ENCODE measurements at regions not wholly inside any gene's neighbourhood (a gene's known extent, or its start where the extent isn't known, plus 50 kb on each side); places are given as distances from the start of the nearest gene placed in this dataset.

GRCh38 chr4:171142045-171142444 lies 671.2 kb upstream of the GALNTL6 start:
- DNase-seq (ENCODE audit: low read depth) (no peak), FAIRE-seq (no peak)
- H3K27ac ChIP-seq (ENCODE audit: low read depth, low read length), result no peak overlapping the region
- Mint-ChIP-seq H3K9me3 (ENCODE audit: unreplicated experiment) (no peaks in the 10 kb centered on the region), H3K36me3 (ENCODE audit: low read depth, unreplicated experiment) (no peaks in the 10 kb centered on the region), H3K27ac (ENCODE audit: unreplicated experiment) (no peak overlapping the region), H3K4me1 (ENCODE audit: low read depth, unreplicated experiment) (no peaks in the 10 kb centered on the region), H3K4me3 (ENCODE audit: unreplicated experiment) (no peak overlapping the region), H3K27me3 (ENCODE audit: low read depth, unreplicated experiment) (no peaks in the 10 kb centered on the region)
- no peaks in the 10 kb centered on the region for H4K20me1 ChIP-seq (ENCODE audit: insufficient read depth, low read length)
- H3K27me3 ChIP-seq (ENCODE audit: insufficient read depth, low read length), result no peaks in the 10 kb centered on the region
- no peaks in the 10 kb centered on the region for H3K4me1 ChIP-seq (ENCODE audit: insufficient read depth, low read length)
- no peak for TF ChIP-seq EZH2 (IDR thresholded peaks at IDR 0.05; ENCODE audit: insufficient read depth, low read length)
- TF ChIP-seq CTCF (IDR thresholded peaks at IDR 0.05; ENCODE audit: insufficient read depth, low read depth, low read length), result no peak
- H3K4me2 ChIP-seq (ENCODE audit: low read length), result no peak overlapping the region
- H3K79me2 ChIP-seq (ENCODE audit: insufficient read depth, low read length), result no peaks in the 10 kb centered on the region
- H3K9me3 ChIP-seq (ENCODE audit: insufficient read depth, low read depth, low read length), result no peaks in the 10 kb centered on the region
- H3K9ac ChIP-seq (ENCODE audit: low read length), result no peak overlapping the region
- H2AFZ ChIP-seq (ENCODE audit: low read depth, low read length), result no peak overlapping the region
- no peak overlapping the region for H3K4me3 ChIP-seq (ENCODE audit: insufficient read depth, low read depth, low read length)
- H3K36me3 ChIP-seq (ENCODE audit: insufficient read depth, low read length), result no peaks in the 10 kb centered on the region

DNA sequence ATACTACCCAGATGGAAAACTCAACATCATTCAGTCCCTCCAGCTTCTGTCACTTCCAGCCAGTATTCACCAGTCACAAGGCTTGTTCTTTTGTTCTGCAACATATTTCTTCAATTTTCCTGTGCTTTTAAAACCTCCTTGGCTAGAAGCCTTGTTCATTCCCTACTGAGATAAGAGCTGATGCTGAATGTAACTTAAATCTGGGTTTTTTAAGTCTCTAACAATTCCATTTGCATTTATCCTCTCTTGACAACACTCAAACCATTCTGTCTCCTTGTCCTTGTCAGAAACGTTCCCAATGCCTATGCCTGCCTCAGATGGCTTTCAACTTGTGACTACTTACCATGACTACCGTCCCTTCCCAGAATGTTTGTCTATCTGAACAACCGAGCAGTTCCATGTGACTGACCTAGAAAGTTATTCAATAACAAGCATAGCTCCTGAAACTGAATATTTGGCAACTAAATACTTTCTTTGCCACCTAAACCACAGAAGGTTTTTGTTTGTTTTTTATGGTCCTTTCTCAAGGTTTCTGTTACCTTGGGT lies 682.9 kb upstream of the GALNTL6 start:
- peak overlapping the region; percentile 28 for H3K4me3 Mint-ChIP-seq (ENCODE audit: unreplicated experiment)
- Histone ChIP-seq H3K9ac (ENCODE audit: low read length) (no peak overlapping the region), H3K27ac (ENCODE audit: low read depth, low read length) (no peak overlapping the region), H2AFZ (ENCODE audit: low read depth, low read length) (no peak overlapping the region), H3K27me3 (ENCODE audit: insufficient read depth, low read length) (no peaks in the 10 kb centered on the region), H3K36me3 (ENCODE audit: insufficient read depth, low read length) (no peaks in the 10 kb centered on the region), H3K9me3 (ENCODE audit: insufficient read depth, low read depth, low read length) (no peaks in the 10 kb centered on the region), H3K4me3 (ENCODE audit: insufficient read depth, low read depth, low read length) (no peak overlapping the region), H4K20me1 (ENCODE audit: insufficient read depth, low read length) (no peaks in the 10 kb centered on the region), H3K4me1 (ENCODE audit: insufficient read depth, low read length) (no peaks in the 10 kb centered on the region), H3K79me2 (ENCODE audit: insufficient read depth, low read length) (no peaks in the 10 kb centered on the region), H3K4me2 (ENCODE audit: low read length) (no peak overlapping the region)
- H3K36me3 Mint-ChIP-seq (ENCODE audit: low read depth, unreplicated experiment), result no peaks in the 10 kb centered on the region
- H3K27me3 Mint-ChIP-seq (ENCODE audit: low read depth, unreplicated experiment), result no peaks in the 10 kb centered on the region
- TF ChIP-seq EZH2 (IDR thresholded peaks at IDR 0.05; ENCODE audit: insufficient read depth, low read length) (no peak), CTCF (IDR thresholded peaks at IDR 0.05; ENCODE audit: insufficient read depth, low read depth, low read length) (no peak)
- no peaks in the 10 kb centered on the region for H3K9me3 Mint-ChIP-seq (ENCODE audit: unreplicated experiment)
- FAIRE-seq (peak; percentile 81), DNase-seq (ENCODE audit: low read depth) (no peak)
- H3K4me1 Mint-ChIP-seq (ENCODE audit: low read depth, unreplicated experiment), result no peaks in the 10 kb centered on the region
- no peak overlapping the region for H3K27ac Mint-ChIP-seq (ENCODE audit: unreplicated experiment)

GRCh38 chr4:171118091-171118490 lies 695.1 kb upstream of the GALNTL6 start:
- DNase-seq (ENCODE audit: low read depth) (no peak), FAIRE-seq (no peak)
- no peaks in the 10 kb centered on the region for H3K36me3 ChIP-seq (ENCODE audit: insufficient read depth, low read length)
- no peaks in the 10 kb centered on the region for H3K79me2 ChIP-seq (ENCODE audit: insufficient read depth, low read length)
- Mint-ChIP-seq H3K27me3 (ENCODE audit: low read depth, unreplicated experiment) (no peaks in the 10 kb centered on the region), H3K27ac (ENCODE audit: unreplicated experiment) (peak overlapping the region; percentile 6), H3K4me1 (ENCODE audit: low read depth, unreplicated experiment) (peaks cover 5% of the 10 kb centered on the region), H3K4me3 (ENCODE audit: unreplicated experiment) (no peak overlapping the region), H3K9me3 (ENCODE audit: unreplicated experiment) (no peaks in the 10 kb centered on the region), H3K36me3 (ENCODE audit: low read depth, unreplicated experiment) (no peaks in the 10 kb centered on the region)
- H4K20me1 ChIP-seq (ENCODE audit: insufficient read depth, low read length), result no peaks in the 10 kb centered on the region
- H3K9ac ChIP-seq (ENCODE audit: low read length), result no peak overlapping the region
- H3K9me3 ChIP-seq (ENCODE audit: insufficient read depth, low read depth, low read length), result no peaks in the 10 kb centered on the region
- no peak overlapping the region for H2AFZ ChIP-seq (ENCODE audit: low read depth, low read length)
- H3K4me1 ChIP-seq (ENCODE audit: insufficient read depth, low read length), result no peaks in the 10 kb centered on the region
- no peak overlapping the region for H3K4me2 ChIP-seq (ENCODE audit: low read length)
- TF ChIP-seq EZH2 (IDR thresholded peaks at IDR 0.05; ENCODE audit: insufficient read depth, low read length), result no peak
- TF ChIP-seq CTCF (IDR thresholded peaks at IDR 0.05; ENCODE audit: insufficient read depth, low read depth, low read length), result no peak
- no peak overlapping the region for H3K4me3 ChIP-seq (ENCODE audit: insufficient read depth, low read depth, low read length)
- H3K27ac ChIP-seq (ENCODE audit: low read depth, low read length), result no peak overlapping the region
- no peaks in the 10 kb centered on the region for H3K27me3 ChIP-seq (ENCODE audit: insufficient read depth, low read length)

Measured in astrocyte (in vitro differentiated cells and primary cell).